Upper lobe of left lung (tissue), 6 donors: ENCODE measurements at regions not wholly inside any gene's neighbourhood (a gene's known extent, or its start where the extent isn't known, plus 50 kb on each side); places are given as distances from the start of the nearest gene placed in this dataset.

Source experiments
- ATAC-seq, 2 donors: fragments of 200-7000 bp; cut with Tn5 transposase; one replicate each; pipeline ENCODE4 v1.9.1; 2022; ENCODE audit warnings: mild to moderate bottlenecking in 2 of 2, moderate library complexity in 2 of 2; ENCODE audit not compliant: low FRiP score in 2 of 2
- DNase-seq, 2 donors: peaks; one replicate each; pipeline ENCODE4 v3.0.0-alpha.2; 2019 to 2020
- H3K27ac ChIP-seq, 4 donors: fragments of 200-600 bp; sonication (generic); one replicate each; pipeline ENCODE4 v1.5.1; 2016 to 2019
- H3K27me3 ChIP-seq, 4 donors: fragments of 200-600 bp; sonication (generic); one replicate each; pipeline ENCODE4 v1.5.1; 2017 to 2019
- H3K36me3 ChIP-seq, 4 donors: fragments of 200-600 bp; sonication (generic); one replicate each; pipeline ENCODE4 v1.5.1; 2016 to 2019
- H3K4me1 ChIP-seq, 4 donors: fragments of 200-600 bp; sonication (generic); one replicate each; pipeline ENCODE4 v1.5.1; 2018 to 2019
- H3K4me3 ChIP-seq, 4 donors: fragments of 200-600 bp; sonication (generic); one replicate each; pipeline ENCODE4 v1.5.1; 2017 to 2019; ENCODE audit warnings: mild to moderate bottlenecking in 2 of 4, moderate library complexity in 1 of 4
- H3K9me3 ChIP-seq, 4 donors: fragments of 200-600 bp; sonication (generic); one replicate each; pipeline ENCODE4 v1.5.1; 2018 to 2019
- EP300 ChIP-seq, 4 donors: sonication (generic); formaldehyde crosslinking; IDR thresholded peaks; one replicate each; pipeline ENCODE4 v1.5.1; 2017; ENCODE audit warnings: antibody characterized with exemption in 4 of 4, control low read depth in 2 of 4
- POLR2A ChIP-seq, 4 donors: fragments of 450-650 bp; IDR thresholded peaks; one replicate each; pipeline ENCODE4 v1.5.1; 2016 to 2017; ENCODE audit warnings: antibody characterized with exemption in 4 of 4, mild to moderate bottlenecking in 2 of 4
- POLR2AphosphoS5 ChIP-seq, 2 donors: sonication (generic); formaldehyde crosslinking; IDR thresholded peaks; one replicate each; pipeline ENCODE4 v1.5.1; 2017; ENCODE audit warnings: antibody characterized with exemption in 2 of 2
- WGBS, 2 donors: methylation state at CpG; one replicate each; pipeline ENCODE4 v1.1.5; 2017 to 2018; 5-methylcytosine and 5-hydroxymethylcytosine counted together
- small RNA-seq, 4 donors: library from RNA; depleted of rRNA; stranded (forward); fragments of <200 nt; gene quantifications; one replicate each; pipeline ENCODE3, GENCODE V24; 2016
- TF ChIP-seq, protein P1 (sequence below), 6 experiments: fragments of 450-650 bp in 4 of 6; fragments of 200-600 bp in 2 of 6; sonication (generic) in 2 of 6; IDR thresholded peaks; one replicate each; pipeline ENCODE4 v1.5.1; 2016 to 2019; ENCODE audit warnings: antibody characterized with exemption in 6 of 6
- donor health status: DM: no; HTN: no; CAD: no; lungs with moderate emphysema.
- donor health status: DM: no; HTN: yes; CAD: no; lungs with severe emphysema.

DNA sequence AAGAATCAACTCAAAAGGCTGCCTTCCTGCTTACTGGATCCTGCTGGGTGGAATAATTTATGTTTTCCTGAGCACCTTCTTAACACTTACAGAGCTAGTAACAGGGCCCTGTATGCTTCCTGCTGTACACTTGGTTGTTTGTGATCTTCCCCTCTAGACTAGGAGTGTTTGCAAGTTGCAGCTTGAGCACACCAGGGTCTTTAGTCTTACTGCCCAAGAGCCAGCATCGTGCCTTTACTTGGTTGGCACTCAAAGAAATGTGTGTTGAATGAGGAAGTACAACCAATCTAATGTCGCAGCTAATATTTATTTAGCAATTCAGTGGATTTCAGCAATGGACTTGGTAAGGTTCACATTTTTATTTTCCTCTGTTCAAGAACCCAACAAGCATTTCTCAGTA, 57.5 kb upstream of the HAND1 start:
- H3K4me1 ChIP-seq: no peaks in the 10 kb centered on the region
- no peak overlapping the region for H3K4me3 ChIP-seq
- WGBS, 2 donors: 36 to 53% methylated on average over 2 of the region's 2 CpGs
- no peak for DNase-seq
- H3K27ac ChIP-seq: no peak overlapping the region
- H3K27me3 ChIP-seq: no peaks in the 10 kb centered on the region
- TF ChIP-seq POLR2AphosphoS5 (IDR thresholded peaks at IDR 0.05): no peak
- TF ChIP-seq POLR2A (IDR thresholded peaks at IDR 0.05): no peak
- TF ChIP-seq EP300 (IDR thresholded peaks at IDR 0.05): no peak
- TF ChIP-seq, protein P1, sequence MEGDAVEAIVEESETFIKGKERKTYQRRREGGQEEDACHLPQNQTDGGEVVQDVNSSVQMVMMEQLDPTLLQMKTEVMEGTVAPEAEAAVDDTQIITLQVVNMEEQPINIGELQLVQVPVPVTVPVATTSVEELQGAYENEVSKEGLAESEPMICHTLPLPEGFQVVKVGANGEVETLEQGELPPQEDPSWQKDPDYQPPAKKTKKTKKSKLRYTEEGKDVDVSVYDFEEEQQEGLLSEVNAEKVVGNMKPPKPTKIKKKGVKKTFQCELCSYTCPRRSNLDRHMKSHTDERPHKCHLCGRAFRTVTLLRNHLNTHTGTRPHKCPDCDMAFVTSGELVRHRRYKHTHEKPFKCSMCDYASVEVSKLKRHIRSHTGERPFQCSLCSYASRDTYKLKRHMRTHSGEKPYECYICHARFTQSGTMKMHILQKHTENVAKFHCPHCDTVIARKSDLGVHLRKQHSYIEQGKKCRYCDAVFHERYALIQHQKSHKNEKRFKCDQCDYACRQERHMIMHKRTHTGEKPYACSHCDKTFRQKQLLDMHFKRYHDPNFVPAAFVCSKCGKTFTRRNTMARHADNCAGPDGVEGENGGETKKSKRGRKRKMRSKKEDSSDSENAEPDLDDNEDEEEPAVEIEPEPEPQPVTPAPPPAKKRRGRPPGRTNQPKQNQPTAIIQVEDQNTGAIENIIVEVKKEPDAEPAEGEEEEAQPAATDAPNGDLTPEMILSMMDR (IDR thresholded peaks at IDR 0.05): no peak
- no peak for ATAC-seq
- no peaks in the 10 kb centered on the region for H3K36me3 ChIP-seq
- H3K9me3 ChIP-seq: no peaks in the 10 kb centered on the region

DNA sequence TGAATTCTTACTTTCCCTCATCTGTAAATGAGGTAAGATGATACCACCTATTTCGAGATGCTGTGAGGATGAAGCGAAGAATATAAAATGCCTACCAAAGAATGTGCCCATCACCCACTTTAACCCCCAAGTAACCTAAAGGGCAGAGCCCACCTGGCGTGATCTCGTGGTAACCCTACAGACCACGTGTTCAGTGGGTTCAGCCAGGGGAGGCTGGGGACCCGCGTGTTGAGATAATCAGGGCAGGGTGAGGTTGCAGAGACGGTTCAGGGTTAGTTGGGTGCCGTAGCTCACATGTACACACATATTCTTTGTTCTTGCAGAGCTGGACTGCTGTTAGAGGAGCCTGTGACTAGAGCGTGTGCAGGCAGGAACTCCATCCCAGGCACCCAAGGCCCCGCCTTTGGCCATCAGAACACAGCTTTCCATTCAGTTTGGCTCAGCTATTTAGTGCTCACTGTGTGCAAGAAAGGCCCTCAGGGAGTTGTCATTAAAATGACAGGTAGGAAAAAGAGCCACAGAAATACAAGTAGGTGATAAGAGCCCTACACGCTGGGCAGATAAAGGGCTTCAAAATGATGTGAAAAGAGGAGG, 56.5 kb upstream of the HAND1 start:
- TF ChIP-seq, protein P1 (IDR thresholded peaks at IDR 0.05): no peak
- TF ChIP-seq POLR2A (IDR thresholded peaks at IDR 0.05) (no peak), EP300 (IDR thresholded peaks at IDR 0.05) (no peak), POLR2AphosphoS5 (IDR thresholded peaks at IDR 0.05) (no peak)
- ATAC-seq: no peak
- H3K4me3 ChIP-seq: no peak overlapping the region
- no peaks in the 10 kb centered on the region for H3K4me1 ChIP-seq
- 66 to 75% methylated on average over 12 of the region's 12 CpGs for WGBS, 2 donors
- no peak overlapping the region for H3K27ac ChIP-seq
- DNase-seq: no peak
- H3K27me3 ChIP-seq: no peaks in the 10 kb centered on the region
- no peaks in the 10 kb centered on the region for H3K36me3 ChIP-seq
- H3K9me3 ChIP-seq: no peaks in the 10 kb centered on the region

DNA sequence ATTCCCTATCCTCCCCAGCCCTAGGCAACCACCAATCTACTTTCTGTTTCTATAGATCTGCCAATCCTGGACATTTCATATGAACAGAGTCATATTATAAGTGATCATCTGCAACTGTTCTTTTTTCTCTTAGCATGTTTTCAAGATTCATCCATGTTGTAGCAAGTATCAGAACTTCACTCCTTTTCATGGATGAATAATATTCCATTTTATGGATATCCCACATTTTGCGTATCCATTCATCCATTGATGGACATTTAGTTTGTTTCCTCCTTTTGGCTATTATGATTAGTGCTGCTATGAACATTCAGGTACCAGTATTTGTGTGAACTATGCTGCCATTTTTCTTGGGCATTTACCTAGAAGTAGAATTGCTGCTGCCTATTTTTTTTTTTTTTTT, 51.3 kb upstream of the HAND1 start:
- 95 to 100% methylated on average over 1 of the region's 1 CpG for WGBS, 2 donors
- H3K27ac ChIP-seq: no peak overlapping the region
- no peak overlapping the region for H3K4me3 ChIP-seq
- H3K27me3 ChIP-seq: no peaks in the 10 kb centered on the region
- no peaks in the 10 kb centered on the region for H3K4me1 ChIP-seq
- no peaks in the 10 kb centered on the region for H3K9me3 ChIP-seq
- H3K36me3 ChIP-seq: no peaks in the 10 kb centered on the region
- DNase-seq (no peak), ATAC-seq (no peak)
- TF ChIP-seq, protein P1 (IDR thresholded peaks at IDR 0.05): no peak
- TF ChIP-seq EP300 (IDR thresholded peaks at IDR 0.05): no peak
- TF ChIP-seq POLR2A (IDR thresholded peaks at IDR 0.05): no peak
- no peak for TF ChIP-seq POLR2AphosphoS5 (IDR thresholded peaks at IDR 0.05)

DNA sequence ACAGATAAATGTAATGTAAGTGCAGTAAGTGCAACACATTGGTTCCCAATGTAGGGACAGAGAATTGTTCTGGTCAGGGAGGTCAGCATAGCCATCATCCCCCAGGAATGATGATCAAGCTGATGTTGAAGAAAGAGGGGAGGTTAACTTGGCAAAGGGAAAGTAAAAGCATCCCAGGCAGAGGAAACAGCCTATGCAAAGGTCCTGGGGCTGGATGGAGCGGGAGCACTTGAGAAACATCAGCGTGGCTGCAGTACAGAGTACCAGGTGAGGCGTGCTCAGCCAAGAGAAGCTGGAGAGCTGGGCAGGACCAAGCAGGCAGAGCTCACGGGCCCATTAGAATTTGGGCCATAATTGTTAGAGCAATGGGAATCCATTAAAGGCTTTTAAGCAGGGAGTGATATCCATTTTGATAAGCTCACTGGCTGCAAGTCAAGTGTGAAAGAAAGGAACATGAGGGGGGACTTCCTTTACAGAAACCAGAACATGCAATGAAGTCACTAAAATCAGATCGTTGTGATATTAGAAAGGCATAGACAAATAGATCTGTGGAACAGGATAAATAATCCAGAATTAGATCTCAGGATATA, 50.1 kb upstream of the HAND1 start:
- 85 to 87% methylated on average over 5 of the region's 5 CpGs for WGBS, 2 donors
- no peaks in the 10 kb centered on the region for H3K9me3 ChIP-seq
- DNase-seq (no peak), ATAC-seq (no peak)
- H3K27me3 ChIP-seq: no peaks in the 10 kb centered on the region
- TF ChIP-seq, protein P1 (IDR thresholded peaks at IDR 0.05): no peak
- TF ChIP-seq POLR2AphosphoS5 (IDR thresholded peaks at IDR 0.05): no peak
- TF ChIP-seq EP300 (IDR thresholded peaks at IDR 0.05): no peak
- TF ChIP-seq POLR2A (IDR thresholded peaks at IDR 0.05): no peak
- no peaks in the 10 kb centered on the region for H3K36me3 ChIP-seq
- no peak overlapping the region for H3K27ac ChIP-seq
- no peaks in the 10 kb centered on the region for H3K4me1 ChIP-seq
- H3K4me3 ChIP-seq: no peak overlapping the region

Small RNAs in the stretch of these regions (small RNA-seq; reads per million reads assigned to genes)
- gene MIR1303 (0 to 0.33 (median 0) reads per million in 4 donors), gene MIR3141 (0 reads per million in 4 donors)
